ENCODE measurements at regions not wholly inside any gene's neighbourhood (a gene's known extent, or its start where the extent isn't known, plus 50 kb on each side); places are given as distances from the start of the nearest gene placed in this dataset.

- TF ChIP-seq CTCF (IDR thresholded peaks at IDR 0.05) = no peak
These were observed 103.3 kb upstream of the HTR2A start for GRCh38 chr13:47000165-47000564.

GRCh38 chr13:46996316-46997030 lies 99.6 kb upstream of the HTR2A start:
- TF ChIP-seq CTCF (IDR thresholded peaks at IDR 0.05) = no peak

- no peak for TF ChIP-seq CTCF (IDR thresholded peaks at IDR 0.05)
These were observed 99.0 kb upstream of the HTR2A start for GRCh38 chr13:46995874-46996273.

- no peak for TF ChIP-seq CTCF (IDR thresholded peaks at IDR 0.05)
These were observed 97.6 kb upstream of the HTR2A start for GRCh38 chr13:46994492-46994891.

GRCh38 chr13:46992383-46992952 lies 95.6 kb upstream of the HTR2A start:
- peak; percentile 12; the same call in 1 of the 2 replicates for TF ChIP-seq CTCF (IDR thresholded peaks at IDR 0.05)

GRCh38 chr13:46983881-46984280 lies 87.0 kb upstream of the HTR2A start:
- no peak for TF ChIP-seq CTCF (IDR thresholded peaks at IDR 0.05)

GRCh38 chr13:46982856-46983582 lies 86.2 kb upstream of the HTR2A start:
- no peak for TF ChIP-seq CTCF (IDR thresholded peaks at IDR 0.05)
